ENCODE measurements at regions not wholly inside any gene's neighbourhood (a gene's known extent, or its start where the extent isn't known, plus 50 kb on each side); places are given as distances from the start of the nearest gene placed in this dataset.
A peak's percentile ranks its signal among the peaks of the same experiment; 100 is the strongest.
"Not testable (repeated sequence)": the region's sequence is repeated elsewhere in the genome, so short reads cannot be mapped to it uniquely, and the experiment has no call there.

GRCh38 chrX:82528525-82528924, 979.6 kb upstream of the POU3F4 start:
- DNase-seq: no peak

DNA sequence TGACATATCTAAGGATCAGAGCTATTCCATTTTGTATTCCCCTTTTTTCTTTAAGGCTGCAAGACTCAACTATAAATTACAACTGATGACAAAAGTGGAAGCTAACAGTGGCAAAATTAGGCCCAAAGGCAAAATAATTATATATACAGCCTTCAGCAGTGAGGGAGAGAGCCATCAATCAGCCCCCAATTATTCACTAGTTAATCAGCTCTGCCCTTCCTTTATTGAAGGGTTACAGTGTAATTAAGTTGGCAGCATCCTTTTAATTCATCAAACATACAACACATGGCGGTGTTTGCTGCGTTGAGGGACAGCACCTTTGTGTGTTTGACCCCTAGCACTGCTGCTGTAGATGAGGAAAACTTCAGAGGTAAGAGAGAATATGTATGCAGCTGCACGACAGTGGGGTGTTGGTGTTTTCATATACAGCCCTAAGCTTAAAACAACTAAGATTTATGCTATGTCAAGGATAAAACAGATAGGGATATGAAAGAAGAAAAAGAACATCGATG, 973.9 kb upstream of the POU3F4 start:
- no peak for DNase-seq

- DNase-seq: not testable (repeated sequence)
These were observed 970.9 kb upstream of the POU3F4 start for GRCh38 chrX:82537205-82537604.

GRCh38 chrX:82541822-82542221, 966.3 kb upstream of the POU3F4 start:
- DNase-seq: no peak

- DNase-seq: not testable (repeated sequence)
These were observed 955.9 kb upstream of the POU3F4 start for GRCh38 chrX:82552201-82552600.

GRCh38 chrX:82556588-82556987, 951.5 kb upstream of the POU3F4 start:
- DNase-seq: no peak

DNA sequence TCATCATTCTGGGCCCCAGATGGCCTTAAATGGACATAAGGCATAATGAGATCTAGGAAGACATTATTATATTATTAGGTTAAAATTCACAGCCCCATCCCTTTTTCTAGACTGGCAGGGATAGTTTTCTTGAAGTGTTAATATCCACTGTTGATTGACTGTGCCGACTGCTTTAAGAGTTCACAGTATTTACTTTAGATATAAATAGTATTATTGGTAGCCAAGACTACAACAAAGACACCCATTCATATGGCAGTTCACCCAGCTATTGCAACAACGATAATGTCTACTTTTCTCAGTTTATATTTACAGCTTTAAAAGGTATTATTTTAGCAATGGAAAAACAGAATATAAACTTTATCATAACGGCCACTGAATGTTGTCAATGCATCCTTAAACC, 922.2 kb upstream of the POU3F4 start:
- no peak for DNase-seq

GRCh38 chrX:82589410-82589809, 918.7 kb upstream of the POU3F4 start:
- DNase-seq: no peak

DNA sequence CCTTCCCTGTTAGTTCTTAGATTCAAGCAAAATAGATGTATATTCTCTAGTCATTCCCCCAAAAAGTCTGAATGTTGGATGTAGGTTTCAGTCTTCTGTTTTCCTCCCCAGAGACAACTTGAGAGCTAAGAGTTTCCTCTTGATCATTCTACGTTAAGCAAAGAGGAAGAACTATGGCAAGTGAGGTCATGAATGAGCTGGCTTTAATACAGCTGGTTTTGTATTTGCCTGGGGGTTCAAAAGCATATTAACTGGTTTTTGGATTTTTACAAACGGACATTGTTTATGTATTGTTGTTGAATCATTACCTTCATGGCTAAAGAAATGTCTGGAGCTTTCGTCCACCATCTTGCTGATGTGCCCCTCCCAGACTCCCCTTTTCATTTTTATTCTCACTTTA, 916.7 kb upstream of the POU3F4 start:
- no peak for DNase-seq

DNA sequence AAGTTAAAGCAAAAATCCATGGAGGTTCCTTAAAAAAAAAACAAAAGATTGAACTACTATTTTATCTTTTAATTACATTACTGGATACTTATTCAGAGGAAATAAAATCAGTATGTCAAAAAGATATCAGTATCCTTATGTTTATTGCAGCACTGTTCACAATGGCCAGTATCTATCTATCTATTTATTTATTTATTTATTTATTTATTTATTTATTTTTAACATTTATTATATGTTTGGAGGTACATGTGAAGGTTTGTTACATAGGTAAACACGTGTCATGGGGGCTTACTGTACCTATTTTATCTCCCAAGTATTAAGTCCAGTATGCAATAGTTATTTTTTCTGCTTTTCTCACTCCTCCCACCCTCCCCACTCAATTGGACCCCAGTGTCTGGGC, 881.1 kb upstream of the POU3F4 start:
- no peak for DNase-seq

- DNase-seq: no peak
These were observed 880.5 kb upstream of the POU3F4 start for GRCh38 chrX:82627568-82627967.

DNA sequence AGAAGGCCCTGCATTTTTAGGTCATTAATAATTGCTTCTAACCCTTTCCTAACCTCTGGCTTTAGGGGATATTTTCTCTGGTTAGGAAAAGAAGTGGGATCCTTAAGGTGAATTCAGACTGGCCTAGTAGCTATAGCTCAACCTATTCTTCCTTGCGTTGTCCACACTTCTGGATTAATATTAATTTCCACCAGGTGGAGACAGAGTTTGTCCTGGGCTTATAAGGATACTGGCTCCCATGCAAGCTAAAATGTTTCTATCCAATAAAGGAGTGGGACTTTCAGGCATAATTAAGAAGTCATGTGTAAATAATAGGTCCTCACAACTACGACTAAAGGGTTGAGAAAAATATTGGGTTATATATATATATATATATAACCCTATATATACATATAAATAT, 860.0 kb upstream of the POU3F4 start:
- DNase-seq: no peak

DNA sequence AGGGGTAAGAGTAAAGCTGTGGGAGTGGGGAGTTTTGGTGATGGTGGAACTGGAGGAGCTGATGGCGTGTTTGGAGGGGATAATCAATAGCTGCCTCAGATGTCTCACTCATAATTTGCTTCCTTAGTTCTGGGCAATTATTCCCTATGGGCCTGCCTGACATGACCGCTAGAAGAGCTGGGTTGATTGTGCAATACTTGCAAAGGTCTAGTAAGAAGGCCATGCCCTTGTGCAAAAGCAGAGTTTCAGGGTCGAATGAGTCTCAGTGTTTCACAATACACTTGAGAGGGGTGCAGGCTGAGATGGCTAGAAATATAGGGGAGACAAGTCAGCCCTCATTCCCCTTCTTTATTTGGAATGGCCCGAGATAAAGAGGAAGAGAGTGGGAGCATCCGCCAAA, 858.4 kb upstream of the POU3F4 start:
- DNase-seq: no peak

DNA sequence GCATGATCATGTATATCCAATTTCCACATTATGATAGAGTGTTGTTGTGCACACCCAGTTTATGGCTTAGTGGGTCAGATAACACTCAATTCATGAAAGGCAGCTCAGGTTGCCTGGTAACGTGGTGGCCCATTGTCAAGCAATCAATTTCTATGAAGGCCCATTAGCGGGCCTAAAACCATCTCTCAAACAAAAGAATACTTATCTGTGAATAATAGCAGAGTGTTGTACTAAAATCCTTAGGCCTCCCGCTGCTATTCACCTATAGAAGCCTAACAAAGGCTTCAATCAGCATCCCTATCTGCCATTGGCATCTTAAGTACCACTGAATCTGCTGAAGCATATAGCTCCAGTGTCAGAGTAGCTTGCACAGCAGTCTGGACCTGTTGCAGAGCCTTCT, 849.6 kb upstream of the POU3F4 start:
- DNase-seq: no peak

GRCh38 chrX:82666355-82666754, 841.7 kb upstream of the POU3F4 start:
- DNase-seq: no peak

GRCh38 chrX:82675104-82675503, 833.0 kb upstream of the POU3F4 start:
- no peak for DNase-seq

GRCh38 chrX:82676386-82676785, 831.7 kb upstream of the POU3F4 start:
- peak; percentile 8 for DNase-seq

- DNase-seq: no peak
These were observed 830.8 kb upstream of the POU3F4 start for GRCh38 chrX:82677286-82677685.

DNA sequence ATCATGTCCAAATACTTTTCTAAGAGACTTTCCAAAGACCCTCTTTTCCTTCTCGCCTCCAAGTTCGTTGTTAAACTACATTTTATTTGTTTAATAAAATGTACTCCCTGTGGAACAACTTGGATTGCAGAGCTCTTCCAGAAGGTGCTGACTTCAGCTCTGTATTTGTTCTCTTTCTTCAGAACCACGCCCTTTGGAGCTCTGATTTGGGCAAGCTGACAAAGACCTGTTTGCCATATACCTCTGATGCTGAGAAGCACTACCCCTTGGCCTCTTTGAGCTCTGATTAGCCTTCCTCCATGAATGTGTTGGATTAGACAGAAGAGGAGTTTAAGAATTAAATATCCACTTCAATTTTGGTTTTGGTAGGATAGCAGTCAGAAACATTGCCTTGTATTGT, 815.1 kb upstream of the POU3F4 start:
- no peak for DNase-seq

- DNase-seq: no peak
These were observed 813.0 kb upstream of the POU3F4 start for GRCh38 chrX:82695066-82695465.

GRCh38 chrX:82703551-82703950, 804.5 kb upstream of the POU3F4 start:
- no peak for DNase-seq

DNA sequence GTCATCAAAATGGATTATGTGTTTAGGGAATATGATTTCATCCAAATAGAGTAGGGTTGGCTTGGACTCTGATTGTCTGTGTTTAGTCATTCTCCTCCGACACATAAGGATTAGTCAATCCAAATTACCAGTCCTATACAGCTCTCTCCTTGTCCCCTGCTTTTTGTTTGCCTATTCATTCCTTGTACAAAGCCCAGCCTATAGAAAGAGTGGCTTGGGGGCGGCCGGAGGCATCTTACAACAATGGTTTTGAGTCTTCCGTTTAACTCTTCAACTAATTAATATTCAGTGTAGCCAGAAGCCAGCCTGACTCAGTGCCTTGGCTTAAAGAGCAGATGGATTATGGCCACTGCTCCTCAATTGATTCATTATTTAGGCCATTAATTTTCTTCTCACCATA, 796.6 kb upstream of the POU3F4 start:
- no peak for DNase-seq

GRCh38 chrX:82721891-82722290, 786.2 kb upstream of the POU3F4 start:
- no peak for DNase-seq

- no peak for DNase-seq
These were observed 784.3 kb upstream of the POU3F4 start for GRCh38 chrX:82723806-82724205.

DNA sequence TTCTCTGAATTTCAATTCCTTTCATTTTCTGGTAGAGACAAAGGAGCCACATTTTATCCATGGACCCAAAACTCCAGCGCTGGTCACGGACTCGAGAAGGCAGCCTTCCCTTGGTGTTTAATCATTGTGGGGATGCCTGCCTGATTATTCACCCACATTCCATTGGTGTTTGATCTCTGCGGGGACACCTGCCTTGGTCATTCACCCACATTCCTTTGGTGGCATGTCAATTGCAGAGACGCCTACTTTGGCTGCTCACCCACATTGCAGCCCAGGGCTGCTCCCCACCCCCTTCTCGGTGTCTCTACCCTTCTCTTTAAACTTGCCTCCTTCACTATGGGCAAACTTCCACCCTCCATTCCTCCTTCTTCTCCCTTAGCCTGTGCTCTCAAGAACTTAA, 780.7 kb upstream of the POU3F4 start:
- not testable (repeated sequence) for DNase-seq

GRCh38 chrX:82732861-82733260, 775.2 kb upstream of the POU3F4 start:
- DNase-seq: no peak
